Small intestine (tissue), 7 donors: ENCODE measurements at regions not wholly inside any gene's neighbourhood (a gene's known extent, or its start where the extent isn't known, plus 50 kb on each side); places are given as distances from the start of the nearest gene placed in this dataset.

Source experiments
- DNase-seq, 2 donors: peaks; one replicate each; pipeline versions ENCODE4 v3.0.0 to v3.0.0-alpha.2; 2013
- FAIRE-seq: peaks from 2 replicates; lab custom pipeline; 2012; peaks lifted over from hg19 to GRCh38; lab: Jason Lieb, UNC
- H3K27ac ChIP-seq, 3 donors: one replicate each; pipeline ENCODE4 v1.5.1; 2013; ENCODE audit warnings: low read length in 2 of 3, mild to moderate bottlenecking in 2 of 3, control low read depth in 1 of 3, inconsistent platforms in 1 of 3, low read depth in 1 of 3, moderate library complexity in 1 of 3
- H3K27me3 ChIP-seq, 3 donors: one replicate each; pipeline ENCODE4 v1.6.1; 2013; ENCODE audit warnings: low read length in 3 of 3, inconsistent platforms in 1 of 3; ENCODE audit not compliant: control insufficient read depth in 3 of 3, insufficient read depth in 3 of 3
- H3K36me3 ChIP-seq, 3 donors: one replicate each; pipeline ENCODE4 v1.6.1; 2013; ENCODE audit warnings: low read length in 3 of 3, inconsistent platforms in 1 of 3, low read depth in 1 of 3, mild to moderate bottlenecking in 1 of 3, moderate library complexity in 1 of 3; ENCODE audit not compliant: control insufficient read depth in 3 of 3, insufficient read depth in 2 of 3
- H3K4me1 ChIP-seq, 3 donors: one replicate each; pipeline ENCODE4 v1.6.1; 2013; ENCODE audit warnings: low read length in 2 of 3, inconsistent platforms in 1 of 3, low read depth in 1 of 3, mild to moderate bottlenecking in 1 of 3, moderate library complexity in 1 of 3; ENCODE audit not compliant: control insufficient read depth in 3 of 3, insufficient read depth in 2 of 3
- H3K4me3 ChIP-seq, 3 donors: one replicate each; pipeline ENCODE4 v1.5.1; 2013; ENCODE audit warnings: low read length in 3 of 3, control low read depth in 1 of 3, inconsistent platforms in 1 of 3, low read depth in 1 of 3, mild to moderate bottlenecking in 1 of 3, moderate library complexity in 1 of 3
- H3K9me3 ChIP-seq, 2 donors: one replicate each; pipeline ENCODE4 v1.6.1; 2013; ENCODE audit warnings: low read depth in 1 of 2, low read length in 1 of 2; ENCODE audit not compliant: control insufficient read depth in 2 of 2, insufficient read depth in 1 of 2
- WGBS, 3 donors: extraction: QIAGEN DNeasy Blood & Tissue Kit; methylation state at CpG; one replicate each; pipeline ENCODE4 v1.1.7; 2013; 5-methylcytosine and 5-hydroxymethylcytosine counted together
- donor health status: healthy with polysubstance abuse.
- donor health status: control.
- donor health status: control.
- donor health status: Bipolar disorder and iron deficiency.
- donor health status: healthy.

- Histone ChIP-seq H3K4me3 (no peak overlapping the region), H3K36me3 (no peaks in the 10 kb centered on the region), H3K27ac (no peak overlapping the region), H3K27me3 (no peaks in the 10 kb centered on the region), H3K9me3 (no peaks in the 10 kb centered on the region), H3K4me1 (peaks cover 0 to 15% (median 5%) of the 10 kb centered on the region in 3 donors)
- FAIRE-seq = no peak
- 55 to 65% (median 56%) methylated on average over 2 of the region's 2 CpGs for WGBS, 3 donors
- no peak for DNase-seq
These were observed 257.6 kb upstream of the USP24 start for GRCh38 chr1:55472784-55473183.

- H3K9me3 ChIP-seq = no peaks in the 10 kb centered on the region
- no peaks in the 10 kb centered on the region for H3K36me3 ChIP-seq
- no peak overlapping the region for H3K27ac ChIP-seq
- FAIRE-seq (no peak), DNase-seq (no peak)
- peaks cover 0 to 13% (median 5%) of the 10 kb centered on the region in 3 donors for H3K4me1 ChIP-seq
- no peaks in the 10 kb centered on the region for H3K27me3 ChIP-seq
- no peak overlapping the region for H3K4me3 ChIP-seq
- 88 to 91% (median 89%) methylated on average over 1 of the region's 1 CpG for WGBS, 3 donors
These were observed 257.0 kb upstream of the USP24 start for GRCh38 chr1:55472115-55472514.

GRCh38 chr1:55468142-55468795 lies 253.1 kb upstream of the USP24 start:
- no peaks in the 10 kb centered on the region for H3K36me3 ChIP-seq
- WGBS, 3 donors = 71 to 84% (median 77%) methylated on average over 7 of the region's 7 CpGs
- no peak overlapping the region for H3K27ac ChIP-seq
- FAIRE-seq (no peak), DNase-seq (no peak)
- H3K27me3 ChIP-seq = no peaks in the 10 kb centered on the region
- no peaks in the 10 kb centered on the region for H3K9me3 ChIP-seq
- H3K4me1 ChIP-seq = peaks cover 0 to 2% (median 0%) of the 10 kb centered on the region in 3 donors
- H3K4me3 ChIP-seq = no peak overlapping the region

- no peak for DNase-seq
- Histone ChIP-seq H3K27ac (no peak overlapping the region), H3K27me3 (no peaks in the 10 kb centered on the region), H3K4me1 (no peaks in the 10 kb centered on the region), H3K4me3 (no peak overlapping the region), H3K9me3 (no peaks in the 10 kb centered on the region), H3K36me3 (no peaks in the 10 kb centered on the region)
- 74 to 96% (median 94%) methylated on average over 2 of the region's 2 CpGs for WGBS, 3 donors
- FAIRE-seq = no peak
These were observed 251.8 kb upstream of the USP24 start for GRCh38 chr1:55466921-55467320.

GRCh38 chr1:55466373-55466772 lies 251.2 kb upstream of the USP24 start:
- Histone ChIP-seq H3K4me3 (no peak overlapping the region), H3K36me3 (no peaks in the 10 kb centered on the region), H3K27ac (no peak overlapping the region), H3K27me3 (no peaks in the 10 kb centered on the region), H3K9me3 (no peaks in the 10 kb centered on the region), H3K4me1 (no peaks in the 10 kb centered on the region)
- DNase-seq (no peak), FAIRE-seq (no peak)
- 7 to 41% (median 14%) methylated on average over 1 of the region's 1 CpG for WGBS, 3 donors

GRCh38 chr1:55464550-55464949 lies 249.4 kb upstream of the USP24 start:
- no peak overlapping the region for H3K27ac ChIP-seq

GRCh38 chr1:55463814-55464475 lies 248.8 kb upstream of the USP24 start:
- no peak for DNase-seq
- no peaks in the 10 kb centered on the region for H3K9me3 ChIP-seq
- no peaks in the 10 kb centered on the region for H3K36me3 ChIP-seq
- no peak overlapping the region for H3K4me3 ChIP-seq
- H3K27ac ChIP-seq = no peak overlapping the region
- no peak for FAIRE-seq
- 74 to 79% (median 78%) methylated on average over 10 of the region's 10 CpGs for WGBS, 3 donors
- no peaks in the 10 kb centered on the region for H3K4me1 ChIP-seq
- H3K27me3 ChIP-seq = no peaks in the 10 kb centered on the region

More at GRCh38 chr1:55464550-55464949, 249.4 kb upstream of the USP24 start:
- H3K27me3 ChIP-seq = no peaks in the 10 kb centered on the region
- H3K4me3 ChIP-seq = no peak overlapping the region
- FAIRE-seq (no peak), DNase-seq (no peak)
- WGBS, 3 donors = 81 to 90% (median 84%) methylated on average over 1 of the region's 1 CpG
- no peaks in the 10 kb centered on the region for H3K4me1 ChIP-seq
- H3K36me3 ChIP-seq = no peaks in the 10 kb centered on the region
- no peaks in the 10 kb centered on the region for H3K9me3 ChIP-seq

GRCh38 chr1:55457874-55458273 lies 242.7 kb upstream of the USP24 start:
- Histone ChIP-seq H3K36me3 (no peaks in the 10 kb centered on the region), H3K27ac (no peak overlapping the region), H3K27me3 (no peaks in the 10 kb centered on the region), H3K4me3 (no peak overlapping the region), H3K9me3 (peaks cover 0 to 9% of the 10 kb centered on the region in 2 donors), H3K4me1 (no peaks in the 10 kb centered on the region)
- WGBS, 3 donors = 61 to 67% (median 62%) methylated on average over 2 of the region's 2 CpGs
- DNase-seq (no peak), FAIRE-seq (no peak)
